ENCODE measurements at regions not wholly inside any gene's neighbourhood (a gene's known extent, or its start where the extent isn't known, plus 50 kb on each side); places are given as distances from the start of the nearest gene placed in this dataset.

DNA sequence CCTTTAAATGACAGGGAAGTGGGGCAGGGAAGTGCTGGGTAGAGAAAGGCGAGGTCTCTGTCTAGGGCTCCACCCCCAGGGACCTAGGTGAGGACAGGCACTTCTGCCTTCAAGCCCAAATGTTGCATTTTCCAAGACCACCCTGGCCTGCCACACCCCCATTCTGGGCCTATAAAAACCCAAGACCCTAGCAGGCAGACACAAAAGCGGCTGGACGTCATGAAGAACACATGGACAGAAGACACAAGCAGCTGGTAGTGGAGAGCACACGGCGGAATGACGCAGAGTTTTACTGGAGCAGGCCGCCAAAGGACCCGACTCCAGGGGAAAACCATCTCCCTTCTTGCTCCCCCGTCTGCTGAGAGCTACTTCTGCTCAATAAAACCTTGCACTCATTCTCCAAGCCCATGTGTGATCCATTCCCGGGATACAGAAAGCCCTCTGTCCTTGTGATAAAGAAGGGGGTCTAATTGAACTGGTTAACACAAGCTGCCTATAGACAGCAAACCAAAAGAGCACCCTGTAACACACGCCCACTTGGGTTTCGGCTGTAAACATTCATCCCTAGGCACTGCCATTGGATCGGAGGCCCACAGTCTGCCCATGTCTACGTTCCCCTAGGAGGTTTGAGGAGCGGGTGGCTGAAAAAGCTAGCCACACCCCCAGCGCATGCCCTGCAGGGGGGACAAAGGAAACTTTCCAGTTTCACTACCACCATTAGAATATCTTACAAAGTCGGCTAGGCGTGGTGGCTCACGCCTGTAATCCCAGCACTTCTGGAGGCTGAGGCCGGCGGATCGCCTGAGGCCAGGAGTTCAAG is 622.2 kb upstream of the SALL1 start:
- no peak for TF ChIP-seq SNAI2 (CRISPR knock-in tag; IDR thresholded peaks at IDR 0.05)
- TF ChIP-seq ZFP3 (CRISPR knock-in tag; IDR thresholded peaks at IDR 0.05): no peak
- TF ChIP-seq, protein P1, sequence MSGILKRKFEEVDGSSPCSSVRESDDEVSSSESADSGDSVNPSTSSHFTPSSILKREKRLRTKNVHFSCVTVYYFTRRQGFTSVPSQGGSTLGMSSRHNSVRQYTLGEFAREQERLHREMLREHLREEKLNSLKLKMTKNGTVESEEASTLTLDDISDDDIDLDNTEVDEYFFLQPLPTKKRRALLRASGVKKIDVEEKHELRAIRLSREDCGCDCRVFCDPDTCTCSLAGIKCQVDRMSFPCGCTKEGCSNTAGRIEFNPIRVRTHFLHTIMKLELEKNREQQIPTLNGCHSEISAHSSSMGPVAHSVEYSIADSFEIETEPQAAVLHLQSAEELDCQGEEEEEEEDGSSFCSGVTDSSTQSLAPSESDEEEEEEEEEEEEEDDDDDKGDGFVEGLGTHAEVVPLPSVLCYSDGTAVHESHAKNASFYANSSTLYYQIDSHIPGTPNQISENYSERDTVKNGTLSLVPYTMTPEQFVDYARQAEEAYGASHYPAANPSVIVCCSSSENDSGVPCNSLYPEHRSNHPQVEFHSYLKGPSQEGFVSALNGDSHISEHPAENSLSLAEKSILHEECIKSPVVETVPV (CRISPR knock-in tag; IDR thresholded peaks at IDR 0.05): no peak
- TF ChIP-seq, protein P2, sequence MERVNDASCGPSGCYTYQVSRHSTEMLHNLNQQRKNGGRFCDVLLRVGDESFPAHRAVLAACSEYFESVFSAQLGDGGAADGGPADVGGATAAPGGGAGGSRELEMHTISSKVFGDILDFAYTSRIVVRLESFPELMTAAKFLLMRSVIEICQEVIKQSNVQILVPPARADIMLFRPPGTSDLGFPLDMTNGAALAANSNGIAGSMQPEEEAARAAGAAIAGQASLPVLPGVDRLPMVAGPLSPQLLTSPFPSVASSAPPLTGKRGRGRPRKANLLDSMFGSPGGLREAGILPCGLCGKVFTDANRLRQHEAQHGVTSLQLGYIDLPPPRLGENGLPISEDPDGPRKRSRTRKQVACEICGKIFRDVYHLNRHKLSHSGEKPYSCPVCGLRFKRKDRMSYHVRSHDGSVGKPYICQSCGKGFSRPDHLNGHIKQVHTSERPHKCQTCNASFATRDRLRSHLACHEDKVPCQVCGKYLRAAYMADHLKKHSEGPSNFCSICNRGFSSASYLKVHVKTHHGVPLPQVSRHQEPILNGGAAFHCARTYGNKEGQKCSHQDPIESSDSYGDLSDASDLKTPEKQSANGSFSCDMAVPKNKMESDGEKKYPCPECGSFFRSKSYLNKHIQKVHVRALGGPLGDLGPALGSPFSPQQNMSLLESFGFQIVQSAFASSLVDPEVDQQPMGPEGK (CRISPR knock-in tag; IDR thresholded peaks at IDR 0.05; ENCODE audit: borderline replicate concordance): no peak
- TF ChIP-seq, protein P3, sequence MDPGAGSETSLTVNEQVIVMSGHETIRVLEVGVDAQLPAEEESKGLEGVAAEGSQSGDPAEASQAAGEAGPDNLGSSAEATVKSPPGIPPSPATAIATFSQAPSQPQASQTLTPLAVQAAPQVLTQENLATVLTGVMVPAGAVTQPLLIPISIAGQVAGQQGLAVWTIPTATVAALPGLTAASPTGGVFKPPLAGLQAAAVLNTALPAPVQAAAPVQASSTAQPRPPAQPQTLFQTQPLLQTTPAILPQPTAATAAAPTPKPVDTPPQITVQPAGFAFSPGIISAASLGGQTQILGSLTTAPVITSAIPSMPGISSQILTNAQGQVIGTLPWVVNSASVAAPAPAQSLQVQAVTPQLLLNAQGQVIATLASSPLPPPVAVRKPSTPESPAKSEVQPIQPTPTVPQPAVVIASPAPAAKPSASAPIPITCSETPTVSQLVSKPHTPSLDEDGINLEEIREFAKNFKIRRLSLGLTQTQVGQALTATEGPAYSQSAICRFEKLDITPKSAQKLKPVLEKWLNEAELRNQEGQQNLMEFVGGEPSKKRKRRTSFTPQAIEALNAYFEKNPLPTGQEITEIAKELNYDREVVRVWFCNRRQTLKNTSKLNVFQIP (CRISPR knock-in tag; IDR thresholded peaks at IDR 0.05; ENCODE audit: borderline replicate concordance, low read depth): no peak
- no peak for TF ChIP-seq ESRRG (CRISPR knock-in tag; IDR thresholded peaks at IDR 0.05)
- no peak for TF ChIP-seq ZFP30 (CRISPR knock-in tag; IDR thresholded peaks at IDR 0.05)
- TF ChIP-seq, protein P4, sequence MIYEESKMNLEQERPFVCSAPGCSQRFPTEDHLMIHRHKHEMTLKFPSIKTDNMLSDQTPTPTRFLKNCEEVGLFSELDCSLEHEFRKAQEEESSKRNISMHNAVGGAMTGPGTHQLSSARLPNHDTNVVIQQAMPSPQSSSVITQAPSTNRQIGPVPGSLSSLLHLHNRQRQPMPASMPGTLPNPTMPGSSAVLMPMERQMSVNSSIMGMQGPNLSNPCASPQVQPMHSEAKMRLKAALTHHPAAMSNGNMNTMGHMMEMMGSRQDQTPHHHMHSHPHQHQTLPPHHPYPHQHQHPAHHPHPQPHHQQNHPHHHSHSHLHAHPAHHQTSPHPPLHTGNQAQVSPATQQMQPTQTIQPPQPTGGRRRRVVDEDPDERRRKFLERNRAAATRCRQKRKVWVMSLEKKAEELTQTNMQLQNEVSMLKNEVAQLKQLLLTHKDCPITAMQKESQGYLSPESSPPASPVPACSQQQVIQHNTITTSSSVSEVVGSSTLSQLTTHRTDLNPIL (CRISPR knock-in tag; IDR thresholded peaks at IDR 0.05; ENCODE audit: low read depth): no peak
- TF ChIP-seq TCF4 (CRISPR knock-in tag; IDR thresholded peaks at IDR 0.05; ENCODE audit: borderline replicate concordance): no peak
- no peak for TF ChIP-seq PPARA (CRISPR knock-in tag; IDR thresholded peaks at IDR 0.05; ENCODE audit: borderline replicate concordance)
